GM23338 (cell line): ENCODE measurements at regions not wholly inside any gene's neighbourhood (a gene's known extent, or its start where the extent isn't known, plus 50 kb on each side); places are given as distances from the start of the nearest gene placed in this dataset.

Experiments used
- ATAC-seq: fragments of 200-7000 bp; cut with Tn5 transposase; 3 replicates; pipeline ENCODE4 v1.9.1; 2020
- DNase-seq: peaks from one replicate; pipeline ENCODE4 v3.0.0-alpha.2; 2015; ENCODE audit warnings: low spot score
- H2AFZ ChIP-seq: fragments of 200-600 bp; sonication (generic); 2 replicates; pipeline ENCODE4 v1.8.0; 2016; ENCODE audit warnings: antibody characterized with exemption, mild to moderate bottlenecking, moderate library complexity
- H3F3A ChIP-seq: fragments of 200-600 bp; sonication (generic); replicated peaks from 2 replicates; pipeline ENCODE4 v1.8.0; 2017; ENCODE audit warnings: antibody characterized with exemption, mixed run types, low read depth
- H3K27ac ChIP-seq: fragments of 200-600 bp; sonication (generic); 2 replicates; pipeline ENCODE4 v1.6.1; 2016; ENCODE audit warnings: low read depth
- H3K27me3 ChIP-seq: fragments of 200-600 bp; sonication (generic); 2 replicates; pipeline ENCODE4 v1.8.0; 2016; ENCODE audit warnings: mild to moderate bottlenecking, mixed run types, moderate library complexity; ENCODE audit not compliant: insufficient read depth
- H3K36me3 ChIP-seq: fragments of 200-600 bp; sonication (generic); 2 replicates; pipeline ENCODE4 v1.8.0; 2016; ENCODE audit warnings: mild to moderate bottlenecking; ENCODE audit not compliant: insufficient read depth
- H3K4me1 ChIP-seq: fragments of 200-600 bp; sonication (generic); 2 replicates; pipeline ENCODE4 v1.8.0; 2016; ENCODE audit warnings: mild to moderate bottlenecking, moderate library complexity; ENCODE audit not compliant: insufficient read depth
- H3K4me2 ChIP-seq: fragments of 200-600 bp; sonication (generic); 2 replicates; pipeline ENCODE4 v1.7.1; 2017; ENCODE audit warnings: mixed run types
- H3K4me3 ChIP-seq: fragments of 200-600 bp; sonication (generic); 2 replicates; pipeline ENCODE4 v1.6.1; 2016; ENCODE audit warnings: mixed run types
- H3K79me2 ChIP-seq: fragments of 200-600 bp; sonication (generic); replicated peaks from 2 replicates; pipeline ENCODE4 v1.8.0; 2017; ENCODE audit warnings: mild to moderate bottlenecking; ENCODE audit not compliant: insufficient read depth
- H3K9me2 ChIP-seq: fragments of 200-600 bp; sonication (generic); 2 replicates; pipeline ENCODE4 v1.8.0; 2017; ENCODE audit not compliant: insufficient read depth
- H4K20me1 ChIP-seq: fragments of 200-600 bp; sonication (generic); replicated peaks from 2 replicates; pipeline ENCODE4 v1.8.0; 2017; ENCODE audit warnings: mild to moderate bottlenecking; ENCODE audit not compliant: insufficient read depth
- H3K27ac Mint-ChIP-seq: 2 replicates; pipeline ENCODE4 v1.8.0; 2020; ENCODE audit warnings: inconsistent platforms, mild to moderate bottlenecking, moderate library complexity, mixed read lengths
- H3K27me3 Mint-ChIP-seq: 3 replicates; pipeline ENCODE4 v1.8.0; 2022; ENCODE audit warnings: low read depth, mild to moderate bottlenecking, moderate library complexity, mixed read lengths, inconsistent platforms; ENCODE audit not compliant: insufficient read depth, poor library complexity
- H3K36me3 Mint-ChIP-seq: 3 replicates; pipeline ENCODE4 v1.8.0; 2021; ENCODE audit warnings: low read depth, mild to moderate bottlenecking, inconsistent platforms, moderate library complexity, mixed read lengths
- H3K4me1 Mint-ChIP-seq: 3 replicates; pipeline ENCODE4 v1.8.0; 2020; ENCODE audit warnings: mild to moderate bottlenecking, inconsistent platforms, mixed read lengths
- H3K4me3 Mint-ChIP-seq: 3 replicates; pipeline ENCODE4 v1.8.0; 2021; ENCODE audit warnings: moderate library complexity, mild to moderate bottlenecking, inconsistent platforms, mixed read lengths
- H3K9me3 Mint-ChIP-seq: 3 replicates; pipeline ENCODE4 v1.8.0; 2020; ENCODE audit warnings: moderate library complexity, mild to moderate bottlenecking, inconsistent platforms, mixed read lengths
- CREB1 ChIP-seq: fragments of 250-450 bp; sonication (Bioruptor Pico); IDR thresholded peaks from 2 replicates; pipeline ENCODE4 v1.5.0; 2020; ENCODE audit warnings: low read depth, mild to moderate bottlenecking, moderate library complexity
- CTCF ChIP-seq, 2 experiments: fragments of 200-600 bp in 1 of 2; sonication (generic) in 1 of 2; conservative IDR thresholded peaks; 2 replicates each; pipeline versions ENCODE4 v1.5.1 to v1.6.1; 2016 to 2017; ENCODE audit warnings: antibody characterized with exemption in 2 of 2, low read depth in 2 of 2, mild to moderate bottlenecking in 2 of 2, moderate library complexity in 1 of 2
- EZH2 ChIP-seq: fragments of 200-600 bp; sonication (generic); IDR thresholded peaks from one replicate; pipeline ENCODE4 v1.8.0; 2017; ENCODE audit warnings: antibody characterized with exemption, mild to moderate bottlenecking, low read depth; ENCODE audit not compliant: unreplicated experiment
- EZH2phosphoT487 ChIP-seq: fragments of 200-600 bp; sonication (generic); IDR thresholded peaks from one replicate; pipeline ENCODE4 v1.8.1; 2018; ENCODE audit warnings: antibody characterized with exemption; ENCODE audit not compliant: unreplicated experiment
- JUNB ChIP-seq: IDR thresholded peaks from one replicate; pipeline ENCODE4 v1.6.1; 2016; ENCODE audit warnings: antibody characterized with exemption; ENCODE audit not compliant: unreplicated experiment
- REST ChIP-seq: IDR thresholded peaks from one replicate; pipeline ENCODE4 v1.6.1; 2018; ENCODE audit warnings: antibody characterized with exemption; ENCODE audit not compliant: unreplicated experiment
- STAT1 ChIP-seq: IDR thresholded peaks from one replicate; pipeline ENCODE4 v1.6.1; 2016; ENCODE audit warnings: antibody characterized with exemption; ENCODE audit not compliant: unreplicated experiment
- ZNF114 ChIP-seq: fragments of 250-450 bp; sonication (Bioruptor Pico); IDR thresholded peaks from 2 replicates; pipeline ENCODE4 v1.5.0; 2020; ENCODE audit warnings: mild to moderate bottlenecking, moderate library complexity
- ZNF331 ChIP-seq: fragments of 250-450 bp; sonication (Bioruptor Pico); IDR thresholded peaks from 2 replicates; pipeline ENCODE4 v1.5.0; 2020; ENCODE audit warnings: low read depth, mild to moderate bottlenecking, moderate library complexity

- H3K36me3 ChIP-seq, result no peaks in the 10 kb centered on the region
- peaks cover 7% of the 10 kb centered on the region for H3K9me2 ChIP-seq
- no peak overlapping the region for H3K27ac ChIP-seq
- H3K4me1 Mint-ChIP-seq, result peaks cover 24% of the 10 kb centered on the region
- no peak overlapping the region for H2AFZ ChIP-seq
- no peaks in the 10 kb centered on the region for H3K79me2 ChIP-seq
- H3K9me3 Mint-ChIP-seq, result peaks cover 2% of the 10 kb centered on the region; the same call in 1 of the 3 replicates
- no peak overlapping the region for H3K4me3 Mint-ChIP-seq
- ATAC-seq (peak; percentile 51), DNase-seq (peak; percentile 44)
- peaks cover 2% of the 10 kb centered on the region for H3K27me3 Mint-ChIP-seq
- H3K27me3 ChIP-seq, result no peaks in the 10 kb centered on the region
- H4K20me1 ChIP-seq, result no peaks in the 10 kb centered on the region
- H3K36me3 Mint-ChIP-seq, result no peaks in the 10 kb centered on the region
- H3K4me1 ChIP-seq, result peaks cover 25% of the 10 kb centered on the region
- no peaks in the 10 kb centered on the region for H3F3A ChIP-seq
- no peak overlapping the region for H3K27ac Mint-ChIP-seq
- TF ChIP-seq CTCF (conservative IDR thresholded peaks at IDR 0.05; ENCODE audit: low read depth in 2 of 2) (peak; percentile 50 to 62), JUNB (no peak)
- H3K4me2 ChIP-seq, result no peak overlapping the region
- H3K4me3 ChIP-seq, result no peak overlapping the region
Measured at GRCh38 chr7:27434756-27435400, 192.3 kb downstream of the EVX1 start.

- no peak for ATAC-seq
- Histone ChIP-seq H3K36me3 (no peaks in the 10 kb centered on the region), H3F3A (no peaks in the 10 kb centered on the region), H3K4me3 (no peak overlapping the region), H3K79me2 (no peaks in the 10 kb centered on the region), H3K4me1 (peaks cover 25% of the 10 kb centered on the region), H4K20me1 (no peaks in the 10 kb centered on the region), H3K9me2 (peaks cover 7% of the 10 kb centered on the region), H2AFZ (peak overlapping the region; percentile 32; the same call in 1 of the 2 replicates), H3K27ac (no peak overlapping the region), H3K27me3 (no peaks in the 10 kb centered on the region), H3K4me2 (no peak overlapping the region)
- no peak for DNase-seq
- H3K4me3 Mint-ChIP-seq, result no peak overlapping the region
- H3K27ac Mint-ChIP-seq, result no peak overlapping the region
- H3K36me3 Mint-ChIP-seq, result no peaks in the 10 kb centered on the region
- H3K27me3 Mint-ChIP-seq, result peaks cover 2% of the 10 kb centered on the region
- H3K4me1 Mint-ChIP-seq, result peaks cover 20% of the 10 kb centered on the region
- H3K9me3 Mint-ChIP-seq, result peaks cover 2% of the 10 kb centered on the region; the same call in 1 of the 3 replicates
- TF ChIP-seq REST (no peak), EZH2 (no peak), EZH2phosphoT487 (no peak), JUNB (no peak), CTCF (conservative IDR thresholded peaks at IDR 0.05; ENCODE audit: low read depth in 2 of 2) (no peak), ZNF114 (no peak), CREB1 (no peak), ZNF331 (CRISPR knock-in tag) (no peak), STAT1 (no peak)
Measured at GRCh38 chr7:27435461-27435860, 192.9 kb downstream of the EVX1 start.
